AML-193 (cell line): ENCODE measurements at regions not wholly inside any gene's neighbourhood (a gene's known extent, or its start where the extent isn't known, plus 50 kb on each side); places are given as distances from the start of the nearest gene placed in this dataset.

Source experiments
- DNase-seq, 2 experiments: peaks; one replicate each; lab custom pipeline; 2025; lab: John Stamatoyannopoulos, UW

DNA sequence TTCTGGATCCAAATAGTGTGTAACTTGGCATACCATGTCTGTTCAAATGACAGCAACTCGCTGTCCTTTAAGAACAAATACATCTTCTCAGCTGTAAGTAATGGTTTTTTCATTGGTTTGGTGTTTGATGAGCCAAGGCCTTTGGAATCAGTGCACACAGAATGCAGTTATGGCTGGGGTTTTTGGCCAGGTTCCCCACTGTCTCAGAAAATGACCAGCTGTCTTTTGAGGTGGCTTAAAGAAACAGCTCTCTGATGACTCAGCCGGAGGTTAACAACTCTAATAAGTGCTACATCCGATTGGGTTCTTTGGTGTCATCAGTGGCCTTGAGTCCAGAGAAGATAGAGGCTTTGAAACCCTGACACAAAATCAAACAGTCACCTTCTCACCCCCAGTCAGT, 688.4 kb downstream of the REEP3 start:
- DNase-seq: no peak

DNA sequence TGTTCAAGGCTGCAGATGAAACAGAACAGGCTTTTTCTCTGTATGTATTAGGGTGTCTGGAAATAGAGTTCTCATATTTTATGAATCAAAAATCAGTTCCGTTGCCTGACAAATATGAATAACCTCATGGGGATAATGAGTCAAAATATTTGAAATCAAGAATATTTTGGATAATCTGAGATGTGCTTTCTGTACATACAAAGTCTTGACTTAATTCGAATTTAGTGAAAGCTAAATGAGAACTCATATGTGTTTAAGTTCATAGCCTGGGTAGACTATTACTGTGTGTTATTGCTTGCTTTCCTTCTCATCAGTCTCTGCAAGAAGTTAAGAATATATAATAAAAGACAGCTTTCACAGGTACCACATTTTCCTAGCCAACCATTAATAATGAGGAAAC, 689.0 kb downstream of the REEP3 start:
- DNase-seq: no peak

DNA sequence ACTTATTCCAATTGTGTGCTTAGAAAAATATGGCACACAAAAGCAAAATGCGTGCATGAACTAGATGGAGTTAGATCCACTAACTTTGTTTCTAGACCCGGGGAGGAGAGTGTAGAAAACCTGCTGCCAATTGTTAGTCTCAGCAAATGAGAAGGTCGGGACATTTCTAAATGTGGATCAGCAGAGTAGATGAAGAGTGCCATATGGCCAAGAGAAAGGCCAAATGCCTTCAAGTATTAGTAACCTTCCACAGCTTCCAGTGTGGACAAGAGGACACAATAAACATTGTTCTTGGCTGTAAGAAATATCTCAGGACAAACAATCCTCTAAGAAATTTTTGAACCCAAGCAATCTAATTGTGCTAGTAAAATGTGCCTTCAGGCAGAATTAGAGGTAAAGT, 690.3 kb downstream of the REEP3 start:
- DNase-seq: no peak

DNA sequence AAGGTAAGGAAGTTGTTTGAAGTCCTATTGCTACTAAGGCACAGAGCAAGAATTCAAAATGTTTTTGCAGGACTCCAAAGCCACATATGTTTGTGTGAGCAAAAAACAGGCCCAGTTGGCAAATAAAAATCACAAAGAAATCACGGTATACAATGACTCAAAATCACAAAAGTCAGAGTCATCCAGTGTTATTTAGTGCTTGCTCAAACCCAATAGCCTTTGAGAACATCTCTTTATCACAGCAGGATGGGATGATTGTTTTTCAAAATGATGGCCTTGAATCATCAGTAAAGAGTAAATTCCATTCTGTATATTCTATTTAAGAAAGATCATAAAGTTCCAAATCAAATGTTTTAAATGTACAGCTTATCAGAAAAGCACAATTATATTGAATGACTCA, 693.9 kb downstream of the REEP3 start:
- no peak for DNase-seq

DNA sequence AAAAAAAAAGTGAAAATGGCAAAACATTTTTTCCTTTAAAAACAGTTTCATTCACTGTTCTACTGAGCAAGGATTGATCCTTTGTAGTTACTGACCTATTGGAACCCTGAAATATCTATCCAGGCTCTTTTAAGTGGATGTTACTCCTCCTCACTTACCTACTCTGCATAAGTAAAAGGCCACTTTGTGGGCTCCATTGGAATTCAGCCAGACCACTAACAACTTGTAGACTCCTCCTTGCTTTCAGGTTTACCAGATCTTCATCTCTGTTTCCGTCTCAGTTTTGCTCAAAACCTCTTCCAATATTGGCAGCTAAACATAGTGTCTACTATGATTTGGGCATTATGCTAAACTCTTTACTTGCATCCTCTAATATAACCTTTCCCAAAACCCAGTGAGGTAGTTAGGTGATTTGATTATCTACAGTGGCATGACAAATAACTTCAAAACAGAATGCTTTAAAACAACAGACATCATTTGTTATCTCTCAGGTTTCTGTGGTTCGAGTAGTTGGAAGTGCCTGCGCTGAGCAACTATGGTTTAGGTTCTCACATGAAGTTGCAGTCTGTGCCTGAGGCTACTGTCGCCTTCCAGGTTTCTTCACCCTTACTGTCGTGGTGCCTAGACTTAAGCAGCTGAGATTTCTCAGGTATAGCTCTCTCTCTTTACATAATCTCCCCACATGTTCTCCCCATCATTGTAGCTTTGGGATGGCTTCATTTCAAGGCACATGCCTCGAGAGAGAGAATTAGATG, 698.2 kb downstream of the REEP3 start:
- DNase-seq: no peak

DNA sequence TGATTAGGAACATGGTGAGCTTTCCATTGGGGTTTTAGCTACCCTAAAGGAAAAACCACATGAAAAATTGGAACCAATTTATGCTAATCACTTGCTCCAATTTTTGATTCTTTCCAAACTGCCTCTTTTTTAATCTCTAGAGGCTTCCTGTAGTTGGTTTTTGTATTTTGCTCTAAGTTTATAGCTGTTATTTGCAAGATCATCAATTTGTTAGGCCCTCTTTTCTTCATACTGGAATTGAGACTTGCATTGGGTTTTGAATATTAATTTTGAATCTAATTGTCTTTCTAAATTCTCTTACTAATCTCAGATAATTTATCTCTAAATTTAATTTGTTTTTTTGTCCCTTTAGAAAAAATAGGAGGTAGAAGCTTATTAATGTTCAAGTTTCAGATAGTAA, 713.3 kb downstream of the REEP3 start:
- no peak for DNase-seq

DNA sequence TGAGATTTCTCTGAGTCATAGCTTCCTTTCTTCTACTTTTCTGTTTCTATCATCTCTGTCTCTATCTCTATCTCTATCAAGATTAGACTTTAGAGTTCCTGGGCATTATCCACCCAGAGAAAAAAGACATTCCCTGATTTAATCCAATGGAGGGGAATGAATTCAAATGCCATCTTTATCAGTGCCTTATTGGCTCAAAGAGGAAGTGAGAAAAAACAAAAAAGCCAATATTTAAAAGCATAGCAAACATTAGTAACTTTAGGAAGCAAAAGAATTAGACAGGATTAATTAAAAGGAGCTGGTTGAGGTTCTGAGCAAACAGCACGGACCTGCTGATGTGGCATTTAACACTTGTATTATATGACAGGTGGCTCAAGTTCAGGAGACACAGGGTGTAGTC, 736.5 kb downstream of the REEP3 start:
- no peak for DNase-seq

DNA sequence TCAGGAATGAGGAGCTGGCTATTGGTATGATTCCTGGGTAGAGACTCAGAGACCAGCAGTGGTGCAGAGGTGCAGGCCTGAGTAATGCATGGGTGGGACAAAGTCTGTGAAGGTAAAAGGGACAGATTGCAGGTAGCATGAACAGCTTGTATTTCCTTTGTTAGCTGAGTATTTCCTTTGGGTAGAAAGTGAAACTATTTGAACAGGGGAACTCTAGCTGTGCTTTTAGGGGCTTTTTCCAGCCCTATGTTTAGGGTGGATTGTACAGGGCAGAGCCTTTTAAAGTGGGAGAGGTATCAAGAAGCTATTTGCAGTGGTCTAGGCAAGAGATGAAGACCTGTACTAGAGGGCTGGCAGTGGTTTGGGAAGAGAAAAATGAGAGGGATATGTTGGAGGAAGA, 739.9 kb downstream of the REEP3 start:
- no peak for DNase-seq

DNA sequence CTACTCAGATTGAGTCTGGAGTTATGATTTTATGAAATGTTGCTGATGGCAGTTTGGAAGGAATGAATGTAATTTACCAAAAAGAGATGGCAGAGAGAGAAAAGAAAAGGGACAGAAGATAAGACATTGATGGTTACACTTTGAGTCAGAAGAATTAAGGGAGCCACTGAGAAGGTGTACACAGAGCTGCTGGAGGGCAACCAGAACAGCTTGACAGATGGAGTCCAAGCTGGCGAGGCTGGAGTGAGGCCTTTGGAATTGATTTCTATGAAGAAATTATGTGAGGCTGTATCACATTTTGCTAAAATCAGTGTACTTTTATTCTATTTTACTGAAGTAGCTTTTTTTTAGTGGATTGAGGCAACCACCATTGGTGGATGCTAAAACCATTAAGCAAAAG, 740.5 kb downstream of the REEP3 start:
- DNase-seq: no peak

DNA sequence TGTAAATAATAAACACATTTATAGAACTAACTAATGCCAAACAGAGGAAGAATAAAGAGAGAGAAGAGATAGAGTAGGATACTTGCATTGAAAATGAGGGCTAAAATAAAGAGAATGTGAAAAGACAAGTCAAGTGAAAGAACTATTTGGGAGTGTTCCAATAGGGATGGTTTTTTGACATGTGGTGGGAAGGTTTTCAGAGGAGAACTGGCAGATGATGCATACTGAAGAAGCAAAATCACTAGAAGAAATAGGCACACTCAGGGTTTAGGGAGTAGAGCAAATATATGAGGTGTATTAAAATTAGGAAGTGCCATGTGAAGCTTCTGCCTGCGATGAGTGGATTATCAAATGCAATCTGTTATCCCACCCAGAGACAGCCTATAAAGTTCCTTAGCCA, 744.8 kb downstream of the REEP3 start:
- DNase-seq: no peak

DNA sequence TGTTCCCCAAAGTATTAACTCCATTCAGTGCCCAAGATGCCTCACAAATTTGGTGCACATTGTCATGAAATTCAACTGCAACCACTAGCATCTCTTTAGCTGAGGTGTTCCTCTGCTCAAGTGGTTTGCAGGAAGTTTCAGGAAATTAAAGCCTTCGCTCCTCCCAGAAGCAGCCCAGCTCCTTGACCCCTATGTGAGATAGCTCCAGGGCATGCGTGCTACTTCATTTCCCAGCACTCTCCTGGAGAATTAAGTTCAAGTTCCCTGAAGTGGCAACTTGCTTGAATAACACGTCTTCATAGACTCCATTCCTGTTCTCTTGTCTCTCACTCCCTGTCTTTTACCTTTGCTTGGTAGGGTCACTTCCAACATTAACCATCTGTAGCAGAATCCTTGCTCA, 750.3 kb downstream of the REEP3 start:
- DNase-seq: no peak

DNA sequence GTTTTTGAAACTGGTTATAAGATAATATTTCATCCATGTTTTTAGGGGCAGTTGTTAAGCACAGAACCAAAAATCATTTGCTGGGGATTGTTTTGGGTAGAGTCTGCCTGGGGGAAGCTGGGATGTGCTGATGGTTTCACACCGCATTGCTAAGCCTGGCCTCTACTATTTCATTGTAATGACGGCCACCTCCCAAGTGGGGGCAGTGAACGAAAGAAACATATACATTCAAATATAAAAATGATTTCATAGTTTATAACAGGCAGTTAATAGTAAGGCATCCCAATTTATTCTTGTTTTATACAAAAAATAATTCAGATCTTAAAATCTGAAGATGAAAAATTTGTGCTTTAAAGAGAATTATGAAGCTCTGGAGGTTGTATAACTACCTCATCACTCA, 750.8 kb downstream of the REEP3 start:
- DNase-seq: no peak

DNA sequence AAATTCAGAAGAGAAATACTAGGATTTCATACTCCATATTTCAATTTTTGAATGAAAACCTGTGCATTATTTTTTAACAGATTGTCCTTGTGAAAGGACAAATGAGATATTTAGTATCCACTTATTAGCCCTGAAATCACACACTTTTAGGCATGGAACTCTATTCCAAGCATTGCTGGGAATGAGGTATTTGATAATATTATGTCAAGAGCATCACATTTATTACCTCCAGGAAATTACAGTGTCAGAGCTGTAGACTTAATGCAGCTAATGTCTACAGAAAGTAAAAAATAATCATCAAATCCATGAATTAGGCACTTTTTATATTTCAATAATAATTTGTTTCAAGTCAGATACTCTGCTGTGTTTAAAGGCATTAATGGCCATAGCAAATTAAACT, 753.8 kb downstream of the REEP3 start:
- no peak for DNase-seq

DNA sequence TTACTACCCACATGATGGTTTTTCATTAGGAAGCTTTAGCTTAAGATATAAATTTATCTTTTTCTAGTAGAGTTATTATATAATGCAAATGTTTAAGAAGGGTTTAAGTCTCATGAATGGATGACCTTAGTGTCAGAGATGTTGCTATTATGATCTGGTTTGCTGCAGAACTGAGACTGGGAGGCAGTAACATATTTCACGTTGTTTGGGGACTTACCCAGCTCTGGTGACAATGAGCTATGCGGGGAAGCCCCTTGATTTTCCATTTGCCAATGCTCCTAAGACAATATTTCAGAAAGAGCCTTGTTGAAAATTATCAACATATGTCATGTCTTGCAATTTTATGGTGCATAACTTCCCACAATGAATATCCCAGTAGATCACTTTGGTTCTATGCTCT, 754.6 kb downstream of the REEP3 start:
- no peak for DNase-seq

DNA sequence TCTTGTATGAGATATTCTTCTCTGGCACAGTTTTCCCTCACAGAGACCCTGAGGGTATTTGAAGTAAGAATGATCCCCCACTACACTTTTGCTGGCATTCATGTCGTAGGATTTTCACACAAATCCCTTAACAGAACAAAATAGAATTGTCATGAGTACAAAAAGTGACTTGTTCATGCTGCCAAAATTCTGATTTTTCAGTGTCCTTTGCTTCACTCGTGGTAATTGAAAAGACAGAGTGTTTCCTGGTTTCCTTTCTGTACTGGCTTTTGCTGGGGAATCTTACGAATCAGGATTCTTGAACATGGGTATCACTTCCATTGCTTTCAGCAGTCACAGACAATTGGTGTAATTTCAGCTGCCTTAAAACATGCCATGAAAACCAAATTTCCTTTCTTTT, 756.3 kb downstream of the REEP3 start:
- DNase-seq: no peak

DNA sequence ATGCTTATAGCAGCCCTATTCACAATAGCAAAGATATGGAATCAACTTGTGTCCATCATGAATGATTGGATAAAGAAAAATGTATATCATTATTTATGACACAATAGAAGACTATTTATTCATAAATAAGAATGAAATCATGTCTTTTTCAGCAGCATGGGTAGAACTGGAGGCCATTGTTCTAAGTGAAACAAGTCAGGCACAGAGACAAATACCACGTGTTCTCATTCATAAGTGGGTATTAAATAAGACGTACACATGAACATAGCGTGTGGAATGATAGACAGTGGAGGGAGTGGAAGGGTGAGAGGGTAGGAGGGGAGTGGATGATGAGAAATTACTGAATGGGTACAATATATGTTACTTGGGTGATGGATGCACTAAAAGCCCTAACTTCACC, 762.4 kb downstream of the REEP3 start:
- DNase-seq: no peak

DNA sequence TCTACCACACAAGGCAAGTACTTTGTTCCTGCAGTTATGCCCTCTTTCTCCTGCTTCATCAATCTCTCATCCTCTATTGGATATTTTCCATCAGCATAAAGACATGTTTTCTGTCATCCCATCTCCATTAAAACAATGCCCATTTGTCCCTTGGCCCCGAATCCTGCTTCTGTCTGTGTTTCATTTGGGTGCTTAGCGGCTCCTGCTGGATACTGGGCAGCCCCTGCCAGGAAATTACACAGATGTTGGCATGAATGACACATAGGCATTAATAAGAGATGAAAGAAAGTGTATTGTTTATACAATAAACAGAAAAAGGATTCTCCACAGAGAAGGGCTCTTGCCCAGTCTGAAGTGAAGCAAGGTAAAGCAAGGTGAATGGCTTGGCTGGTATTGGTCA, 765.3 kb downstream of the REEP3 start:
- no peak for DNase-seq

DNA sequence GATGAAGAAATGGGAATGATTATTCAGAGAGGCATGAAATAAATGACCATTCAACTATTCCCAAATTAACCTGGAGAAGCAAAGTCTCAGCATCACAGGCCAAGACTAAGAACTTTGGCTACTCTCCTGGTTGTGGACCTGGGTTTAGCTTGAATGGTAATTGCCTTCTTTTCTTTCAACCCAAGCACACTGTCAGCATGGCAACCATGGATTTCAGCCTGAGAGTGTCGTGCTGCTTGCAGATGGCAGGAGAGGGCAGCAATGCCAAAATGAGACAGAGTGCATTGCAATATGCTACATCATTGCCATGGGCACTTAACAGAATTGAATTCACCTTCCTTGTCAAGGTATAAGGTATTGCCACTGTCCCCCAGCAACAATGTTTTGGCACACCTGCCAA, 767.2 kb downstream of the REEP3 start:
- DNase-seq: no peak

DNA sequence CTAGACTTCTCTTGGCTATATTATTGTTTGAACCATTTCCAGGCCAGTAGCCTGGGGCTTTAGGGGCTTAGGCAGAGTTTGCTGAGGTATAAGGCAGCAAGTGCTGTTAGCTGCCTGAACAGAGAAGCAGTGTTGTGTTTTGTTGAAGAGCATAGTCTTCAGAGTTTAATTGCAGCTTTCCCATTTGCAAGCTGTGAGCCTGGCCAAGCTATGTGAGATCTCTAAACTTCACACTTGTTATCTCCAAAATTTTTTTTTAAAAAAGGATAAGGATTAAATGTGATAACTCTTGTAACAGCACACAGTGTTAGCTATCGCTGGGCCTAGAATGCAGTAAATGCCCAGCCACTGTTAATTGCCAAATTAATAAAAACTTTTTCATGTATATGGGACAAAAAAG, 782.4 kb downstream of the REEP3 start:
- no peak for DNase-seq

DNA sequence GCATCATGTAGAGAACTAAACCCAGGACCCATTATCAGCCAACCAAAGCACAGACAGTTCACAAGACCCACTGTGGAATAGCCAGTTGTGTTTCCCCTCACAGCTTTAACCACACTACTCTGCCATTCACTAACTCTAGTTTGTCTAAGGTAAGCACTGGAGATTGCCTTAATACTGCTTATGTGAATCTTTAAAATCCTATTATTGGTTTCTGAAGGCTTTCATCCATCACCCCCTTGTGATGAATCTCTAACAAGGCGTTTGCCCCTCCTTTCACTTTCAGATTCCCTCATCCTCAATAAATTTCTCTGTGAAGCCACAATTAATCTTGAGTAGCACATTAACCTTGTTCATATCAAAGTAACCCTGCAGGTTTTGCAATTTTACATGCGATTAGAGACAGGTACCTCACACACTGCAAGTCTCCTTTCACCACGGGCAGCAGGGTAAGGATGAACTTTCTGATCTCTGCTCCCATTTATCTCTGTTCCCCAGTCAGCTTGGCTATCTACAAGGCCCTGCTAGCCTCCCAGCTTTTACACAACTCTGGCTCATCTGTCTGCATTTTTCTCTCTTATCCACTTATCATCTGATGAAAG, 785.6 kb downstream of the REEP3 start:
- no peak for DNase-seq

DNA sequence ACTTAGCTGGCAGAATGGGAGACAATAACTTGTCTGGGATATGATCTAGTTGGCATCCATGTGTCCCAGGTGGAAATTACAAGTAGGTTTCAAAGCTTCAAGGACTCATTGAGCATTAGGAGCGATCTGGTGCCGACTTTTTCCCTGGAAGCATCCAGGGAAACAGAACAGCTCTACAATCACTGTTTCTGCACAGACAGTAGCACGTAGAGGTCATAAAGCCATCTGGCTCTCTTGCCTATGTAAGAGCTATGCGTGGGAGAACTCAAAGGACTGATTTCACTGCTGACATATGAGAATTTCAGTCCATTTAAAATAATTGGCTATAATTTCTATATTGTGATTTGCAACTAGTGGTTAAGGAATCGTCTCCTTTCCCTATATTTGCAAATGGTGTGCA, 791.7 kb downstream of the REEP3 start:
- DNase-seq: no peak

DNA sequence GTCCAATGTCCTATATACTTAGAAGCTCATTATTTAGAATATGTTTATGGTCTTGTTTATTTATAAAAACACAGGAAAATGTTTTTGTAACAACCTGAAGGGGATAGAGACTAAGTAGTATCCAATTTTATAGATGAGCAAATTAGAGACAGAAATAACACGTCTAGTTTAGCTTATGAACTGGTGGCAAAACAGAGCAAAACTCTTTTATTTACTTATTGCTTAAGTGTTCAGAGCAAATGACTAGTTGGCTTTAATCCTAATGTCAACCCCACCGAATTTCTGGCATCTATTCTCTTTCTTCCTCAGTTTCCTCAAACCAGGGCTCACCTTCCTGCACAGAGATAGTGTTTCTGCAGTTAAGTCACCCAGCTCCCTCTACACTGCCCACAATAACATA, 792.8 kb downstream of the REEP3 start:
- no peak for DNase-seq

DNA sequence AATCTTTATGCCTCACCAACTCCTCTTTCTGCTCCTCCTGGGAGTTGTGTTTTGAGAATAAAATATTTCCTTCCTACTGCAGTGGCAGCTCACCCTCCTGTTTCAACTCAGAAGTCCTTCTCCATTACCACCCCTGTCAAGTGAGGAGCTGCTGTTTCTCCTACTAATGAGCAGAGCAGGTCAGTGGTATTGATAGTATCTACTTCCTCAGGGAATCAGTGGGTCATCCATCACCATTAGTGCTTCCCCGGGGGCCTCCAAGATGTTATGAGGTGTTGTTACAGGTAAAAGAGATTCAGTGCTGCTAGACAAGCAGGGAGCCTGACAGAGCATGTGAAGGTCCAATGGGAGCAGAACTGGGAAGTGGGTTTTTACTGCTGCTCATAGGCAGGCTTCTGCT, 795.2 kb downstream of the REEP3 start:
- no peak for DNase-seq

DNA sequence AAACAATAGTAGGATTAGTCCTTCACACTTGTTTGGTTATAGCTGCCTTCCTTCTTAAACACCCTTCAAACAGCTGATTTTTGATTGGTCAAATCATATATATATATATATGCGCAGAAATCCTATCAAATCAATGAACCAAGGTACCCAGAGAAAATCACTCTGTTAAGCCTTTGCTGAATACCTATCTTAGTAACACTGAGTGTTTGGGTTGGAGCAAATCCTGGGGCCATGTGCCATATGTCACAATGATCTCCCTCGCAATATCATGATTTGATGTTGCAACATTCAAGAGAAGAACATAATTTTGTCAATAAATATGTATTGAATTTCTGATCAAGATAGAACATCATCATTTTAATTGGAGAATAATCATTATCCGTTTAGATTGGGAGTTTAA, 795.6 kb downstream of the REEP3 start:
- no peak for DNase-seq
